Suprapubic skin (tissue), 4 donors: ENCODE measurements at regions not wholly inside any gene's neighbourhood (a gene's known extent, or its start where the extent isn't known, plus 50 kb on each side); places are given as distances from the start of the nearest gene placed in this dataset.

ENCODE experiments used
- DNase-seq, 2 donors: peaks; one replicate each; pipeline ENCODE4 v3.0.0-alpha.2; 2019; ENCODE audit warnings: low spot score in 2 of 2
- H3K27ac ChIP-seq: fragments of 200-600 bp; sonication (generic); one replicate; pipeline ENCODE4 v1.5.1; 2019
- H3K27me3 ChIP-seq: fragments of 200-600 bp; sonication (generic); one replicate; pipeline ENCODE4 v1.5.1; 2019
- H3K36me3 ChIP-seq: fragments of 200-600 bp; sonication (generic); one replicate; pipeline ENCODE4 v1.5.1; 2019
- H3K4me1 ChIP-seq: fragments of 200-600 bp; sonication (generic); one replicate; pipeline ENCODE4 v1.5.1; 2019
- H3K4me3 ChIP-seq: fragments of 200-600 bp; sonication (generic); one replicate; pipeline ENCODE4 v1.5.1; 2019; ENCODE audit warnings: mild to moderate bottlenecking
- H3K9me3 ChIP-seq: fragments of 200-600 bp; sonication (generic); one replicate; pipeline ENCODE4 v1.5.1; 2019
- EP300 ChIP-seq: sonication (generic); formaldehyde crosslinking; IDR thresholded peaks from one replicate; pipeline ENCODE4 v1.6.1; 2017; ENCODE audit warnings: antibody characterized with exemption
- POLR2A ChIP-seq, 2 donors: fragments of 450-650 bp; IDR thresholded peaks; one replicate each; pipeline ENCODE4 v1.6.1; 2017; ENCODE audit warnings: antibody characterized with exemption in 2 of 2, mild to moderate bottlenecking in 2 of 2, moderate library complexity in 2 of 2
- POLR2AphosphoS5 ChIP-seq, 3 donors: sonication (generic); formaldehyde crosslinking; IDR thresholded peaks; one replicate each; pipeline ENCODE4 v1.6.1; 2017; ENCODE audit warnings: antibody characterized with exemption in 3 of 3
- WGBS: methylation state at CpG from one replicate; pipeline ENCODE4 v1.1.5; 2018; 5-methylcytosine and 5-hydroxymethylcytosine counted together
- TF ChIP-seq, protein P1 (sequence below), 2 donors: fragments of 200-600 bp in 1 of 2; fragments of 450-650 bp in 1 of 2; sonication (generic) in 1 of 2; IDR thresholded peaks; one replicate each; pipeline ENCODE4 v1.5.1; 2016 to 2019; ENCODE audit warnings: antibody characterized with exemption in 2 of 2, mild to moderate bottlenecking in 1 of 2, moderate library complexity in 1 of 2

DNA sequence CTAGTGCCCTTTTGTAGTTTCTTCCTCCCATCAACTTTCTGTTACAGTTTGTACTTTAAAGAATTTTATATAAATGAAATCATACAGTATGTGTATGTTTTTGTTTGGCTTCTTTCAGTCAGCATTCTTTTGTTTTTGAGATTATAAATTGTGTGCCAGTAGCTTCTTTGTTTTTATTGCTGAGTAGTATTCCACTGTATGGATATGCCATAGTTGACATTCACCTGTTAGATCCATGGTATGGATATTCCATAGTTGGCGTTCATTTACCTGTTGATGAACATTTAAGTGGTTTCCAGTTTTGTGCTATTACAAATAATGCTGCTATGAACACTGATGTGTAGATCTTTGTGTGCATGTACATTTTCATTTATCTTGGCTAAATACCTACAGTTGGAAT lies 70.8 kb upstream of the SYPL1 start:
- no peaks in the 10 kb centered on the region for H3K36me3 ChIP-seq
- H3K27me3 ChIP-seq = no peaks in the 10 kb centered on the region
- no peak for DNase-seq
- no peak overlapping the region for H3K4me3 ChIP-seq
- no peaks in the 10 kb centered on the region for H3K9me3 ChIP-seq
- WGBS = 96% methylated on average over 1 of the region's 1 CpG
- H3K4me1 ChIP-seq = peaks cover 10% of the 10 kb centered on the region
- no peak overlapping the region for H3K27ac ChIP-seq
- no peak for TF ChIP-seq POLR2AphosphoS5 (IDR thresholded peaks at IDR 0.05)
- TF ChIP-seq POLR2A (IDR thresholded peaks at IDR 0.05) = no peak
- TF ChIP-seq, protein P1, sequence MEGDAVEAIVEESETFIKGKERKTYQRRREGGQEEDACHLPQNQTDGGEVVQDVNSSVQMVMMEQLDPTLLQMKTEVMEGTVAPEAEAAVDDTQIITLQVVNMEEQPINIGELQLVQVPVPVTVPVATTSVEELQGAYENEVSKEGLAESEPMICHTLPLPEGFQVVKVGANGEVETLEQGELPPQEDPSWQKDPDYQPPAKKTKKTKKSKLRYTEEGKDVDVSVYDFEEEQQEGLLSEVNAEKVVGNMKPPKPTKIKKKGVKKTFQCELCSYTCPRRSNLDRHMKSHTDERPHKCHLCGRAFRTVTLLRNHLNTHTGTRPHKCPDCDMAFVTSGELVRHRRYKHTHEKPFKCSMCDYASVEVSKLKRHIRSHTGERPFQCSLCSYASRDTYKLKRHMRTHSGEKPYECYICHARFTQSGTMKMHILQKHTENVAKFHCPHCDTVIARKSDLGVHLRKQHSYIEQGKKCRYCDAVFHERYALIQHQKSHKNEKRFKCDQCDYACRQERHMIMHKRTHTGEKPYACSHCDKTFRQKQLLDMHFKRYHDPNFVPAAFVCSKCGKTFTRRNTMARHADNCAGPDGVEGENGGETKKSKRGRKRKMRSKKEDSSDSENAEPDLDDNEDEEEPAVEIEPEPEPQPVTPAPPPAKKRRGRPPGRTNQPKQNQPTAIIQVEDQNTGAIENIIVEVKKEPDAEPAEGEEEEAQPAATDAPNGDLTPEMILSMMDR (IDR thresholded peaks at IDR 0.05) = no peak
- TF ChIP-seq EP300 = no peak

DNA sequence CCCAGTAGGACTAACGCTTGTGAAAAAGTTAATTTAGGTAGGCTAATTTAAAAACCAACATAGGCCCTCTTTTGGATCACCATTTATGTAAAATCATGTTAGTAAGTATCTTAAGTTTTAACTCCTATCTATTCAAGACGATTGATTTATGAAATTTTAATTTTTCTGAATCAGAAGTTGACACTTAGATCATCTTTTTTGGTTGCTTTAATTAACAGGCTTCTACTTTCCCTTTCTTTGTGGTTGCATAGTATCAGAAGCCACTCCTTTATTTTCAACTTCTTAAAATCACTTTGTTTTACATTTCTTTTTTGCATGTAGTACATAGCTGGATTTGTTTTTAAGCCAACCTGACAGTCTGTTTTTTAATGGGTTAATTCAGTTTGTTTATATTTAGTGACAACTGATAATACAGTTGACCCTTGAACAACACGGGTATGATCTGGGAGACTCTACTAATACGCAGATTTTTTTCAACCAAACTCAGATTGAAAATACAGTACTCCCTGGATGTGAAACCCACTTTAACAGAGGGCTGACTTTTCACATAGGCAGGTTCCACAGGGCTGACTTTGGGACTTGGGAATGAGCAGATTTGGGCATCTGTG lies 69.7 kb upstream of the SYPL1 start:
- TF ChIP-seq POLR2AphosphoS5 (IDR thresholded peaks at IDR 0.05) (no peak), POLR2A (IDR thresholded peaks at IDR 0.05) (no peak), EP300 (no peak)
- TF ChIP-seq, protein P1 (IDR thresholded peaks at IDR 0.05) = no peak
- no peak overlapping the region for H3K27ac ChIP-seq
- no peak for DNase-seq
- H3K27me3 ChIP-seq = no peaks in the 10 kb centered on the region
- no peak overlapping the region for H3K4me3 ChIP-seq
- H3K9me3 ChIP-seq = no peaks in the 10 kb centered on the region
- 91% methylated on average over 4 of the region's 4 CpGs for WGBS
- peaks cover 20% of the 10 kb centered on the region for H3K4me1 ChIP-seq
- no peaks in the 10 kb centered on the region for H3K36me3 ChIP-seq

DNA sequence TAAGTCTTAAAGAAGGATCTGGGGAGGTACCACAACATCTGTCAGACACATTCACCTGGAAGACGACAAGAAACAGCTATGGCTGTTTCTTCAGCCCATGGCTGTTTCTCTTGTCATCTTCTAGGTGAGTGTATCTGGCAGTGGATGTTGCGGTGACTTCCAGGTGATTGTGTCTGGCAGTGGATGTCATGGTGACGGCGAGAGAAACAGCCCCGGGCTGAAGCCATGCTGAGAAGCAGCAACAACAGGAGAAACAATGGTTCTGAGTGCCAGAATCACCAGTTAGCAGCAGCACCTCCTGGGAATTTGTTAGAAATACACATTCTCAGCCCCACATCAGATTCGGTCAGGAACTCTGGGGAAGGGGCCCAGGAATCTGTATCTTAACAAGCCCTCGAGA lies 68.6 kb upstream of the SYPL1 start:
- H3K27ac ChIP-seq = no peak overlapping the region
- 75% methylated on average over 7 of the region's 7 CpGs for WGBS

DNA sequence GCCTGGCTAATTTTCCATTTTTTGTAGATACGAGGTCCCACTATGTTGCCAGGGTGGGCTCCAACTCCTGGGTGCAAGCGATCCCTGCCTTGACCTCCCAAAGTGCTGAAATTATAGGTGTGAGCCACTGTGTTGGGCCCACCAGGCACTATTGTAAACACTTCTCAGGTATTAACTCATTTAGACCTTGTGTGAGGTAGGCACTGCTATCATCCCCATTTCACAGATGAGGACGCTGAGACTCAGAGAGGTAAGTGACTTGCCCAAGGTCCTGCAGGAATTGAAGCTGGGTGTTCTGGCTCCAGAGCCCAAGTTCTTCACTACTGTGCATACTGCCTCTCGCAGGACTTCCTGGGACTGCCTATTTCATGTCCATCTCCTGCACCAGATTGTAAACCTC lies 67.1 kb upstream of the SYPL1 start:
- Histone ChIP-seq H3K27ac (no peak overlapping the region), H3K9me3 (no peaks in the 10 kb centered on the region), H3K27me3 (no peaks in the 10 kb centered on the region), H3K36me3 (no peaks in the 10 kb centered on the region), H3K4me1 (peaks cover 24% of the 10 kb centered on the region), H3K4me3 (no peak overlapping the region)
- TF ChIP-seq EP300 (no peak), POLR2AphosphoS5 (IDR thresholded peaks at IDR 0.05) (no peak), POLR2A (IDR thresholded peaks at IDR 0.05) (no peak)
- TF ChIP-seq, protein P1 (IDR thresholded peaks at IDR 0.05) = no peak
- DNase-seq = no peak
- 93% methylated on average over 4 of the region's 4 CpGs for WGBS

More for the DNA sequence above, 68.6 kb upstream of the SYPL1 start:
- no peak for DNase-seq
- Histone ChIP-seq H3K4me3 (no peak overlapping the region), H3K4me1 (peaks cover 24% of the 10 kb centered on the region), H3K36me3 (no peaks in the 10 kb centered on the region), H3K27me3 (no peaks in the 10 kb centered on the region), H3K9me3 (no peaks in the 10 kb centered on the region)
- TF ChIP-seq POLR2A (IDR thresholded peaks at IDR 0.05) (no peak), EP300 (no peak), POLR2AphosphoS5 (IDR thresholded peaks at IDR 0.05) (no peak)
- TF ChIP-seq, protein P1 (IDR thresholded peaks at IDR 0.05) = no peak

DNA sequence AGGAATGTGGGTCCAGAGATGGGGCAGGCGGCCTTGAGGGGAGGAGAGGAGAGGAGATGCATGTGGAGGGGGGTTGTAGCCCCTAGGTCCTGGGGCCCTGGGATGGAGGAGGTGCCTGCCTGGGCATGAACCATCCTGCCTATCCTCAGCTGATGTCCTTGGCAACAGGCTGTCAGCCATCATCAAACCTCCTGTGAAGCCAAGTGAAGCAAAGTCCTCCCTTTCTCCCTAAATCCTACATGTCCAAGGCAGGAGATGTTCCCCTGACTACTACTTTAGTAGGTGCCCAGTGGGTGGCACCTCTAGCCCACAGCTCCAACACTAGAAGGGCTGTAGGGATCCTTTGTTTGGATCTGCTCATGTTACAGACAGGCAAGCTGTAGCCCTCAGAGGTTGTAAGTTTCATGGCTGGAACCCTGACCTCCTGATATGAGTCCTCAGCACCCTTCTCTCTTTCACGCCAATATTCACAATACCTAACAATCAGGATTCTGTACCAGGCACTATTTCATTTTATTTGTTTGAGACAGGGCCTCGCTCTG lies 66.6 kb upstream of the SYPL1 start:
- H3K27ac ChIP-seq = no peak overlapping the region
- H3K9me3 ChIP-seq = no peaks in the 10 kb centered on the region
- no peak for DNase-seq
- WGBS = 92% methylated on average over 3 of the region's 3 CpGs
- no peaks in the 10 kb centered on the region for H3K36me3 ChIP-seq
- peaks cover 24% of the 10 kb centered on the region for H3K4me1 ChIP-seq
- no peaks in the 10 kb centered on the region for H3K27me3 ChIP-seq
- no peak overlapping the region for H3K4me3 ChIP-seq
- TF ChIP-seq POLR2AphosphoS5 (IDR thresholded peaks at IDR 0.05) (no peak), POLR2A (IDR thresholded peaks at IDR 0.05) (no peak), EP300 (no peak)
- TF ChIP-seq, protein P1 (IDR thresholded peaks at IDR 0.05) = peak in 1 of 2 donors; percentile 6
